DND-41 (cell line): ENCODE measurements at regions not wholly inside any gene's neighbourhood (a gene's known extent, or its start where the extent isn't known, plus 50 kb on each side); places are given as distances from the start of the nearest gene placed in this dataset.

Source experiments
- CTCF ChIP-seq: IDR thresholded peaks from 2 replicates; pipeline ENCODE4 v1.5.1; 2012; ENCODE audit warnings: borderline replicate concordance, low read length, moderate library complexity, mild to moderate bottlenecking; ENCODE audit not compliant: poor library complexity, severe bottlenecking; ENCODE audit errors: extremely low read depth
- EZH2 ChIP-seq: IDR thresholded peaks from 3 replicates; pipeline ENCODE4 v1.6.1; 2012; ENCODE audit warnings: borderline replicate concordance, low read depth, mild to moderate bottlenecking, moderate library complexity, low read length, inconsistent platforms; ENCODE audit not compliant: severe bottlenecking

- TF ChIP-seq CTCF (no peak), EZH2 (no peak)
These were observed 271.3 kb downstream of the DKK2 start for GRCh38 chr4:106764774-106765173.
